Esophagus squamous epithelium (tissue), 5 donors: ENCODE measurements at regions not wholly inside any gene's neighbourhood (a gene's known extent, or its start where the extent isn't known, plus 50 kb on each side); places are given as distances from the start of the nearest gene placed in this dataset.

Source experiments
- DNase-seq: peaks from one replicate; lab custom pipeline; 2025; lab: John Stamatoyannopoulos, UW
- H3K27ac ChIP-seq, 4 donors: fragments of 200-600 bp; sonication (generic); one replicate each; pipeline ENCODE4 v1.5.1; 2016 to 2019; ENCODE audit warnings: mild to moderate bottlenecking in 1 of 4
- H3K27me3 ChIP-seq, 4 donors: fragments of 200-600 bp; sonication (generic); 1 replicate in 3 of 4; 2 replicates in 1 of 4; pipeline versions ENCODE4 v1.5.1 to v1.6.0; 2017 to 2021; ENCODE audit warnings: antibody characterized with exemption in 1 of 4
- H3K36me3 ChIP-seq, 3 donors: fragments of 200-600 bp; sonication (generic); one replicate each; pipeline ENCODE4 v1.5.1; 2016 to 2019
- H3K4me1 ChIP-seq, 3 donors: fragments of 200-600 bp; sonication (generic); one replicate each; pipeline ENCODE4 v1.5.1; 2017 to 2019
- H3K4me3 ChIP-seq, 4 donors: fragments of 200-600 bp; sonication (generic); 1 replicate in 3 of 4; 2 replicates in 1 of 4; pipeline ENCODE4 v1.5.1; 2016 to 2019; ENCODE audit warnings: mild to moderate bottlenecking in 2 of 4, moderate library complexity in 1 of 4
- H3K9me3 ChIP-seq, 3 donors: fragments of 200-600 bp; sonication (generic); one replicate each; pipeline ENCODE4 v1.5.1; 2016 to 2019
- CTCF ChIP-seq, 6 experiments: fragments of 450-650 bp in 4 of 6; fragments of 200-600 bp in 2 of 6; sonication (generic) in 2 of 6; IDR thresholded peaks; one replicate each; pipeline ENCODE4 v1.5.1; 2016 to 2019; ENCODE audit warnings: antibody characterized with exemption in 6 of 6, mild to moderate bottlenecking in 4 of 6, moderate library complexity in 4 of 6
- POLR2A ChIP-seq, 4 donors: fragments of 450-650 bp; IDR thresholded peaks; one replicate each; pipeline ENCODE4 v1.6.1; 2017; ENCODE audit warnings: antibody characterized with exemption in 4 of 4, mild to moderate bottlenecking in 4 of 4, moderate library complexity in 3 of 4
- WGBS, 2 donors: methylation state at CpG; one replicate each; pipeline ENCODE4 v1.1.5; 2018; 5-methylcytosine and 5-hydroxymethylcytosine counted together
- intact Hi-C: fragments of 100-400 bp; cut with DNase I; formaldehyde crosslinking; loops from one replicate; pipeline ENCODE4 v1.15.0; 2022
- donor health status: DM: yes; HTN: yes; CAD: no.

GRCh38 chr21:23384679-23385078 is 2222.6 kb downstream of the MRPL39 start:
- no peaks in the 10 kb centered on the region for H3K36me3 ChIP-seq
- H3K4me3 ChIP-seq: no peak overlapping the region
- H3K9me3 ChIP-seq: no peaks in the 10 kb centered on the region
- H3K27ac ChIP-seq: no peak overlapping the region
- TF ChIP-seq CTCF (IDR thresholded peaks at IDR 0.05) (no peak), POLR2A (IDR thresholded peaks at IDR 0.05) (no peak)
- WGBS, 2 donors: 25 to 36% methylated on average over 4 of the region's 4 CpGs
- intact Hi-C loops: no loop called here
- H3K27me3 ChIP-seq: no peaks in the 10 kb centered on the region
- H3K4me1 ChIP-seq: no peaks in the 10 kb centered on the region
- DNase-seq: no peak

- 60 to 80% methylated on average over 4 of the region's 4 CpGs for WGBS, 2 donors
- H3K36me3 ChIP-seq: no peaks in the 10 kb centered on the region
- H3K27ac ChIP-seq: no peak overlapping the region
- DNase-seq: no peak
- intact Hi-C loops: no loop called here
- H3K9me3 ChIP-seq: peaks cover 0 to 7% (median 0%) of the 10 kb centered on the region in 3 donors
- TF ChIP-seq CTCF (IDR thresholded peaks at IDR 0.05): no peak
- TF ChIP-seq POLR2A (IDR thresholded peaks at IDR 0.05): no peak
- H3K4me3 ChIP-seq: no peak overlapping the region
- H3K4me1 ChIP-seq: no peaks in the 10 kb centered on the region
- H3K27me3 ChIP-seq: no peaks in the 10 kb centered on the region
Measured at GRCh38 chr21:23374155-23374554, 2233.1 kb downstream of the MRPL39 start.

DNA sequence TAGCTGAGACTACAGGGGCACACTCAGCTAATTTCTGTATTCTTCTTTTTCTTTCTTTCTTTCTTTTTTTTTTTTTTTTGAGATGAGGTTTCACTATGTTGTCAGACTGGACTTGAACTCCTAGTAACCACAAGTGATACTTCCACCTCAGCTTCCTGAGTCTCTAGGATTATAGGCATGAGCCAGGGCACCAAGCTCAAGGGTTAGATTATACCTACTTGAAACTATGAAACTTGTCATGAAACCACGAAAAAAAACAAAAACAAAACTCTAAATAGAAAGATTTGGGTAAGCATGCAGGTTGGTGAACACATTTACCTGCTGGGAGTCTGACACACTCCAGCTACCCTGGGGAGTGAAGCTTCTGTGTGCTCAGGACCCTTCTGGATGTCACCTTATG is 2250.4 kb downstream of the MRPL39 start:
- H3K27ac ChIP-seq: no peak overlapping the region
- TF ChIP-seq CTCF (IDR thresholded peaks at IDR 0.05) (no peak), POLR2A (IDR thresholded peaks at IDR 0.05) (no peak)
- no peaks in the 10 kb centered on the region for H3K27me3 ChIP-seq
- H3K4me3 ChIP-seq: no peak overlapping the region
- 38 to 67% methylated on average over 1 of the region's 1 CpG for WGBS, 2 donors
- H3K4me1 ChIP-seq: no peaks in the 10 kb centered on the region
- DNase-seq: no peak
- H3K9me3 ChIP-seq: peaks cover 0 to 13% (median 0%) of the 10 kb centered on the region in 3 donors
- no peaks in the 10 kb centered on the region for H3K36me3 ChIP-seq
- intact Hi-C loops: no loop called here

DNA sequence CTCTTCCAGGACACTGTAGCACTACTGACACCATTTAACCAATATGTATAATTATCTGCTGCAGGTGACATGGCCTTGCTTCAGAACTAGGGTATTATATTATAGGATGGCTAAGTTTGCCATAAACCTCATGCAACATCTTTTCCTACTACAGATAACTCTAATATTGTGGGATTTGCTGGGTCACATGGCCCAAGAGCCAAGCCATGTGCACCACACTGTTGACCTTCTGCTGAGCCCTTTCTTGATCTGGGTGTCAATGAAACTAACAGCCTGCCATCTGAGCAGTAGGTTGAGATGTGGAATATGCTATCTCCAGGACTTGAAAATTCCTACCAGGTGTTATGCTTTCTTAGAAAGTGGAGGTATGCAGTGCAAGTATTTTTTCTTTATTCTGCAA is 2291.1 kb downstream of the MRPL39 start:
- intact Hi-C loops: no loop called here
- no peak for TF ChIP-seq CTCF (IDR thresholded peaks at IDR 0.05)
- H3K9me3 ChIP-seq: peaks cover 0 to 11% (median 3%) of the 10 kb centered on the region in 3 donors
- H3K27me3 ChIP-seq: no peaks in the 10 kb centered on the region
- DNase-seq: no peak
- H3K4me3 ChIP-seq: no peak overlapping the region
- no peaks in the 10 kb centered on the region for H3K4me1 ChIP-seq
- H3K27ac ChIP-seq: no peak overlapping the region
- no peaks in the 10 kb centered on the region for H3K36me3 ChIP-seq

DNA sequence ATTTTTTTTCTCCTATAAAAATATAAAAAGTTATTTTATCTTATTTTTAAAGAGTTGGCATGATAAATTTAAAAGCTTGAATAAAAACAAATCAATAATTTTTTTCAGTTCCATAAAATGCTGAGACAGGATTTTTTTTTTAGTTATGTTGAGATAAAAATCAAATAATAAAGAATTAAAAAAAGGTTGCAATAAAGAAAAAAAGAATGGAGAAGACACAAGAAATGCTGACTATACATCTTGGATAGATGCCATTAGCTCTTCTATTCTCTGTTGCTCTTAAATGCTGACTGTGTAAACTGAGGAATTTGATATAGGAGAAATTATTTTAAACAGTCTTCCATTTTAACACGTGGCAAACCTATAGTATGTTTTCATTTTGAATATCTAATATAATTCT is 2298.5 kb downstream of the MRPL39 start:
- no peak overlapping the region for H3K4me3 ChIP-seq
- 25 to 33% methylated on average over 1 of the region's 1 CpG for WGBS, 2 donors
- intact Hi-C loops: no loop called here
- no peak for DNase-seq
- H3K27ac ChIP-seq: no peak overlapping the region
- no peak for TF ChIP-seq POLR2A (IDR thresholded peaks at IDR 0.05)
- no peak for TF ChIP-seq CTCF (IDR thresholded peaks at IDR 0.05)
- H3K9me3 ChIP-seq: no peaks in the 10 kb centered on the region
- H3K27me3 ChIP-seq: no peaks in the 10 kb centered on the region
- no peaks in the 10 kb centered on the region for H3K36me3 ChIP-seq
- no peaks in the 10 kb centered on the region for H3K4me1 ChIP-seq
